A549 (cell line): ENCODE measurements at regions not wholly inside any gene's neighbourhood (a gene's known extent, or its start where the extent isn't known, plus 50 kb on each side); places are given as distances from the start of the nearest gene placed in this dataset.

Experiments used
- CEBPB ChIP-seq, 2 experiments: fragments of >200 bp in 1 of 2; sonication (Bioruptor Twin) in 1 of 2; formaldehyde crosslinking in 1 of 2; IDR thresholded peaks; 2 replicates each; pipeline ENCODE4 v1.6.1; 2012 to 2016
- CTCF ChIP-seq: fragments of >200 bp; sonication (Bioruptor Twin); formaldehyde crosslinking; IDR thresholded peaks from 3 replicates; pipeline ENCODE4 v1.5.1; 2016
- JUN ChIP-seq, 2 experiments: fragments of >200 bp; sonication (Bioruptor Twin); formaldehyde crosslinking; IDR thresholded peaks; 2 replicates in 1 of 2; 3 replicates in 1 of 2; pipeline ENCODE4 v1.6.1; 2016 to 2017
- MAX ChIP-seq: IDR thresholded peaks from 2 replicates; pipeline ENCODE4 v1.6.1; 2012
- NR3C1 ChIP-seq: fragments of >200 bp; sonication (Bioruptor Twin); formaldehyde crosslinking; IDR thresholded peaks from 3 replicates; pipeline ENCODE4 v1.6.1; 2017
- POLR2A ChIP-seq: IDR thresholded peaks from 2 replicates; pipeline ENCODE4 v1.6.1; 2012; ENCODE audit warnings: mild to moderate bottlenecking, low read length
- SMC3 ChIP-seq: fragments of >200 bp; sonication (Bioruptor Twin); formaldehyde crosslinking; IDR thresholded peaks from 3 replicates; pipeline ENCODE4 v1.6.1; 2018; ENCODE audit warnings: inconsistent platforms

- TF ChIP-seq MAX (no peak), CTCF (no peak), POLR2A (no peak), CEBPB (IDR thresholded peaks at IDR 0.05) (no peak), SMC3 (no peak), JUN (IDR thresholded peaks at IDR 0.05) (no peak), NR3C1 (no peak)
Observed at GRCh38 chr12:106004289-106004688, 134.5 kb downstream of the NUAK1 start.
